ENCODE measurements at regions not wholly inside any gene's neighbourhood (a gene's known extent, or its start where the extent isn't known, plus 50 kb on each side); places are given as distances from the start of the nearest gene placed in this dataset.
"Not testable (repeated sequence)": the region's sequence is repeated elsewhere in the genome, so short reads cannot be mapped to it uniquely, and the experiment has no call there.

- DNase-seq (ENCODE audit: low read depth), result no peak
These were observed 517.0 kb upstream of the CITED2 start for GRCh38 chr6:139891471-139891870.

- DNase-seq (ENCODE audit: low read depth), result no peak
These were observed 514.3 kb upstream of the CITED2 start for GRCh38 chr6:139888681-139889122.

GRCh38 chr6:139887275-139887674 lies 512.8 kb upstream of the CITED2 start:
- DNase-seq (ENCODE audit: low read depth), result no peak

DNA sequence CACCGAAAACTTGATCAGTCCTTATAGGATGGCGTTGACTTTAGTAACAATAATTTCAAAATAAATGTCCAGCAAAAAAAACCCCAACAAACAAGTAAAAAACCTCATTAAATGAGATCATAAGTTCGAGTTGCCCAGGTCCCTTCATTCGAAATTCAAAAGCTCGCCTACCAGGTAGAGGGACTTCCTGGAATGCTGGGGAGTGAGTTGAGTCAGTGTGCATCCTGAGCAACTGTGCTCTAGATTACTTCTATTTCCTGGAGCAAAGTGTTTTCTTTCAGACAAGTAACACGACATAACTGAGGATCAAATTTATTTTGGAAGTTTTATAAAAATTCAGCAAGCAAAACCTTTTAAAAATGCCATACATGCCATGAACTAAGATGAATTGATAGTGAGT lies 511.9 kb upstream of the CITED2 start:
- no peak for DNase-seq (ENCODE audit: low read depth)

- DNase-seq (ENCODE audit: low read depth), result no peak
These were observed 511.5 kb upstream of the CITED2 start for GRCh38 chr6:139885909-139886308.

DNA sequence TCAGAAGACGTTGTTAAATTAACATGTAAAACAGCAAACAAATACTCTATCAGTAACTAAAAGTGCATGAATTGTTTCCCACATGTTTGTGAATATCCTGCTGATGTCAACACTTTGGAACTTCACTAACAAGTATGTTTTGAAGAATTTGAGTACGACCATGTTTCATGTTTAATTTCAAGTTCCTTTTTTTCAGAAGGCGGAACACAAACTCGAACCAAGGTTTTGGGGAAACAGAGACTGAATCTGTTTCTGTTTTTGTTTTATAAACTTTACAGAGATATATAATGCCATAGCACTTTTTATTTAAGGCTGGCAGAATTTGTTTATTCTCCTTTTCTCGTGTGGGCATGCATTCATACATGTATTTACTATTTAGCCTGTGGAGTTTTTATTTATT lies 509.3 kb upstream of the CITED2 start:
- DNase-seq (ENCODE audit: low read depth), result no peak

DNA sequence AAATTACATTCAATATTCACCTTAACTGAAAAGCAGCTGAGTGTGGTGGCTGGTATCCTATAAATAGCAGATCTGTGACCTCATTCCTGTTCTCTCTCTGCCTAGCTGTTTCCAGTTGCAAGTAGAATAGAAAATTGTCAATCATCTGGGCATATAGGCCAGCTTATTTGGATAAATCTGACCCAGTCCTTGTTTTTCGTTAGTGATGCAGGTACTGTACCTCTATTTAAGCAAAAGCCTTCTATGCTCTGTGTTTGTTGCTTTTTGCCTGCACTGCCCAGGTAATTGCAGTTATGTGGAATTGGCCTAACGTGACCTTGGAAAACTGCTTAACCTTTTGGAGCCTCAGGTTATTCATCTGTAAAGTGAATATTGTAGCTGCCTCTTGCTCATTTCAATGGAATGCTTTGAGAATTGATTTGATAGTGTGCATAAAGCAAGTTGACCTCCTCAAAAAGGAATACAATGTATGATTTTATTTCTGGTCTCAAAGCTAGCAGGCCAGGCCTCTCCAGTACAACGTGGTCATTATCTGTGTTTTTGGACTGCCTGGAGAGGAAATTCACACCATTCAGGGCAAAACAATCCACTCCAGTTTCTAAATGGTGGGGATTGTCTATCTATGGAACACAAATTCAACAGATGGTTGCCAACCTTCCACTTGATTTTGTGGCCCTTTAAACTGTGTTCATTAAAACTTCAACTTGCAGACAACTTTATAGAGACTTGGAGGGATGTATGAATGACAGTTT lies 508.7 kb upstream of the CITED2 start:
- no peak for DNase-seq (ENCODE audit: low read depth)

- DNase-seq (ENCODE audit: low read depth), result no peak
These were observed 507.8 kb upstream of the CITED2 start for GRCh38 chr6:139882234-139882633.

- no peak for DNase-seq (ENCODE audit: low read depth)
These were observed 507.3 kb upstream of the CITED2 start for GRCh38 chr6:139881728-139882211.

GRCh38 chr6:139881236-139881635 lies 506.8 kb upstream of the CITED2 start:
- no peak for DNase-seq (ENCODE audit: low read depth)

DNA sequence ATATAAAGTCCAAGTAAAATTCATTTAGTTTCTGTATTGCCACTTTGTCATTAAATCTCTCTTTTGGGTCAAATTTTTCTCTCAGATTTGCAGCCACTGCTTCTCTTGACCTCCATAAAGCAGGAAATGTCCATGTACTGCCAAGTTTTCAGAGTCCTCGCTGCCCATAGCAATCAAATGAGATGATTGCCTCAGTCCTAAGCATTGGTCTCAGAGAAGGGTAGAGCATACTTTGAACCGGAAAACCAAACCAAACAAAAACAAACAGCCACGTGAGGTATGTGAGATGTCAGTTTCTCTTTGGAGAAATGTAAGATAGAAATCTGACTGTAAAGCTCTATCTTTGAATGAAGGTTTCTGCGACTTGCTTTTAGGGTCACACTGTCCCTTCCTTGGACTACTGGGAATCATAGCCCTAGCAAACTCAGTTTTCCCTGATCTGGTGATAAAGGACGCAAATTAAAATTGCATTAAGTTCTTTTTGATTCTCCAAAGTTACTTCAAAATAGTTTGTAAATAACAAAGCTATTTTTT lies 505.4 kb upstream of the CITED2 start:
- DNase-seq (ENCODE audit: low read depth), result no peak

GRCh38 chr6:139879241-139879640 lies 504.8 kb upstream of the CITED2 start:
- not testable (repeated sequence) for DNase-seq (ENCODE audit: low read depth)

DNA sequence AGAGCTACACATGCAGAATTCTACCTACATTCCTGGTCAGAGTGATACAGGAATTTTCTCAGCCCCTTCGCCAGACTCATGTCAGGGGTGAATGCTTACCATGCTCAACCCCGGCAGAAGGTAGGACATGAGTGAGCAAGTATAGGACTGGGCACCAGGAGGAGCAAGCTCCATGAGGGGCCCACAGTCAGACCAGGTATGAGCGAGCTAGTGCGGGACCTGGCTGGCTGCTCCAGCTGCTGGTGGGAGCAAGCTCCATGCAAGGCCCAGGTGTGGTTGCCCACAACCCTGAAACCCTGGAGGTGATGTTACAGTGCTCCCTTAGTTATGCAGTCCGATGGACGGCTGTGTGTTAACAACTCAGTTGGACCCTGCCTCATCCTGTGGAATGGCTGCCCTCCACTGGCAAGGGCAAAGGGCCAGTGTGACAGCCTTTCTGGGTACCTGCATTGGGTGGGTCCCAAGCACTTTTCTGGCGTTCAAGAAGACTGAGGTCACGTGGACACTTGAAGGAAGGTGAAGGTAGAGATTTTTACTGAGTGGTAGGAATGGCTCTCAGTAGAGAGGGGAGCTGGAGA lies 503.5 kb upstream of the CITED2 start:
- no peak for DNase-seq (ENCODE audit: low read depth)

- no peak for DNase-seq (ENCODE audit: low read depth)
These were observed 498.2 kb upstream of the CITED2 start for GRCh38 chr6:139872665-139873064.

DNA sequence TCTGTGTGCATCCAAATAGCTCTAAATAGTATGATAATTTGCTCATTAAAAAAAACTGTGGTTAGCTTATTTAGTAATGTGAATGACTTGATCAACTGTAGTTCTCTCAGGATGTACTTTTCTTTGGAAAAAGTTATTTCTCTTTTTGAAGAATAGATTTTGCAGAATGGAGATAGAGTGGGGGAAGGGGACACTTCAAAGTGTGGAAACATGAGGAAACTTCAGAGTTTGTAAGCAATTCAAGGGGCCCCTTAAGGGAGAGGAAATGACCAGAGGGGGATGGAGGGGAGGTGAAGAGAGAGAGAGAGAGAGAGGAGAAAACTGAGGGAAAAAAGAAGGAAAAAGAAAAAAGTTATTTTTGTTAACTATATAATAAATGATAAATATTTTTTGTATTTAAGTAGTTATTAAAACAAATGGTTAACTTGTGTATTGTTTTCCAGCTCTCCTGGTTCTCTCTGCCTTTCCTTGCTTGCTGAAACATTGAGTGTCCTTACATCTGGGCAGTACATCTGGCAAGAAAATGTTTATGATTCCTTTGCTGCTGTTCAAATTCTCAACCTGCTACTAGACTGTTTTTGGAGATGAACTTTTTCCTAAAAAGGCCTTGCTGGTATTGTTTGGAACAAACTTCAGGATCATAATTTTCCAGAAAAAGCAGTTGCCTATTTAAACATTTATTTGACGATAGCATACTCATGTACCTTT lies 497.5 kb upstream of the CITED2 start:
- no peak for DNase-seq (ENCODE audit: low read depth)

- DNase-seq (ENCODE audit: low read depth), result no peak
These were observed 496.8 kb upstream of the CITED2 start for GRCh38 chr6:139871165-139871710.

- DNase-seq (ENCODE audit: low read depth), result no peak
These were observed 494.1 kb upstream of the CITED2 start for GRCh38 chr6:139868576-139868975.

GRCh38 chr6:139863964-139864363 lies 489.5 kb upstream of the CITED2 start:
- DNase-seq (ENCODE audit: low read depth), result no peak

- DNase-seq (ENCODE audit: low read depth), result no peak
These were observed 488.9 kb upstream of the CITED2 start for GRCh38 chr6:139863346-139863745.

DNA sequence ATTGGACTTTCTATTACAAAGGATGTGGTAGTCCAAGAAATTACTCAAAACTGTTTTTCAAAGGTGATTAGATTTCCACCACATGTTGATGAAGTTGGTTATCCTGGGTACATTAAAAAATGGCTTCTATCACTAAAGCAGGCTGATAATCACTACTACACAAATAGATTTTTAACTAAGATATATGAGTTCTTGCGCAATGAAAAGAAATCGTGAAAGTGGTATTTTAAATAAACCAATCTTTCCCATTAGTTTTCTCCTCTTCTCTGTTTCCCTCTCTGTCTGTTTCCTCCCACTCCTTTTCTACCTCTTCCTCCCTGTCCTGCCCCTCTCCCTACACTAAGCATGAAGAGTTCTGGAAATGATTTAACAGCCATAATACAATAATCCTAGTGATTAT lies 487.9 kb upstream of the CITED2 start:
- no peak for DNase-seq (ENCODE audit: low read depth)

DNA sequence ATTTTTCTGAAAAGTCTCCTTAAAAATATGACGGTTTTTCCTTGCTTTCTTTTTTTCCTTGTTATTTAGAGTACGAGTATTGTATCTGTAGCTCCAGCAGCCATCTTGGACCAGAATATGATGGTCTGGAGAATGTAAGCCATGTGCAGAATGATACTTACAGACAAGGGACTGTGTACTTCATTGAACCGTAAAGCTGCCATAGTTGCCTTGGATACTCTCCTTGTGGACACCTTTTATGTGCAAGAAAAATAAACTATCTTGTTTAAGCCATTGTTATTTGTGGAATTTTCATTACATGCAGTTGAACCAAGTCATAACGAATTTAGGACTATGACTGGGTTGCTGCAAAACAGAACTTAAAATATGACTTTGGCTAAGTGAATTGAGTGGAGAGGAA lies 485.8 kb upstream of the CITED2 start:
- no peak for DNase-seq (ENCODE audit: low read depth)

DNA sequence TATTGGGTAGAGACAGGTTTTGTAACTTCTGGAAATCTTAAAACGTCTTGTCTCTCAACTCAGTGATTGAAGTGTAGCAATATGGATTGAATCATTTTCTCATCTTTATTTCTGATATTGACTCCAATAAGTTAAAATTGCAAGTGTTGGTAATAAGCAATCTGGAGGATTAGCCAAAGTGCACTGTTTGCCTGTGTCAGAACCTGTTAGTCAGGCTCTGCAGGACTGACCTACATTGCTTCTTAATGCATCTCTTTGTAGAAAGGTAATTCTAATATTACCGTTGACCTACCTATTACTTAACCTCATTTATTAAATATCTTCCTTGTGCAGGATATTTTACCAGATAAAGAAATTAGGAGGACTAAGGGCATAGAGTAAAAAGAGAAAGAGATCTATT lies 484.0 kb upstream of the CITED2 start:
- no peak for DNase-seq (ENCODE audit: low read depth)

All from forelimb muscle (tissue), 1 donor.